Mesendoderm (in vitro differentiated cells): ENCODE measurements at regions not wholly inside any gene's neighbourhood (a gene's known extent, or its start where the extent isn't known, plus 50 kb on each side); places are given as distances from the start of the nearest gene placed in this dataset. TPM values are rescaled to one million over a fixed set of nuclear protein-coding genes. Genes with fewer than 3 reads are reported as not detected.
"Not testable (repeated sequence)": the region's sequence is repeated elsewhere in the genome, so short reads cannot be mapped to it uniquely, and the experiment has no call there.

Experiments used
- DNase-seq: peaks from one replicate; pipeline ENCODE4 v3.0.0; 2013
- H2AK5ac ChIP-seq: 2 replicates; pipeline ENCODE4 v1.6.1; 2013; ENCODE audit warnings: low read length, inconsistent platforms
- H2BK120ac ChIP-seq: 2 replicates; pipeline ENCODE4 v1.6.1; 2013; ENCODE audit warnings: low read depth, mild to moderate bottlenecking, low read length, moderate library complexity, mixed read lengths
- H2BK15ac ChIP-seq: replicated peaks from 2 replicates; pipeline ENCODE4 v1.6.1; 2013; ENCODE audit warnings: low read depth, mild to moderate bottlenecking, moderate library complexity
- H2BK5ac ChIP-seq: 2 replicates; pipeline ENCODE4 v1.6.1; 2013; ENCODE audit warnings: low read length, inconsistent platforms
- H3K18ac ChIP-seq: 2 replicates; pipeline ENCODE4 v1.6.1; 2013; ENCODE audit warnings: mild to moderate bottlenecking, low read length, mixed read lengths
- H3K23ac ChIP-seq: one replicate; pipeline ENCODE4 v1.6.1; 2013; ENCODE audit warnings: low read length
- H3K27ac ChIP-seq: 2 replicates; pipeline ENCODE4 v1.5.1; 2013; ENCODE audit warnings: low read depth, mild to moderate bottlenecking, inconsistent platforms, low read length, moderate library complexity
- H3K27me3 ChIP-seq: 2 replicates; pipeline ENCODE4 v1.6.1; 2013; ENCODE audit warnings: low read length, control low read depth, mild to moderate bottlenecking, inconsistent platforms; ENCODE audit not compliant: insufficient read depth, poor library complexity
- H3K36me3 ChIP-seq: 2 replicates; pipeline ENCODE4 v1.6.1; 2013; ENCODE audit warnings: low read length, inconsistent platforms; ENCODE audit not compliant: control insufficient read depth, insufficient read depth
- H3K4ac ChIP-seq: one replicate; pipeline ENCODE4 v1.6.1; 2013; ENCODE audit warnings: low read depth, mild to moderate bottlenecking, low read length, moderate library complexity
- H3K4me1 ChIP-seq: 2 replicates; pipeline ENCODE4 v1.6.1; 2013; ENCODE audit warnings: low read depth, low read length, inconsistent platforms; ENCODE audit not compliant: control insufficient read depth
- H3K4me2 ChIP-seq: 2 replicates; pipeline ENCODE4 v1.6.1; 2013; ENCODE audit warnings: low read length
- H3K4me3 ChIP-seq: 2 replicates; pipeline ENCODE4 v1.5.1; 2013; ENCODE audit warnings: mild to moderate bottlenecking, low read length
- H3K56ac ChIP-seq: one replicate; pipeline ENCODE4 v1.6.1; 2013; ENCODE audit warnings: low read length
- H3K79me1 ChIP-seq: 2 replicates; pipeline ENCODE4 v1.6.1; 2013; ENCODE audit warnings: low read length, inconsistent platforms
- H3K79me2 ChIP-seq: 2 replicates; pipeline ENCODE4 v1.6.1; 2013; ENCODE audit warnings: mild to moderate bottlenecking, low read length; ENCODE audit not compliant: control insufficient read depth, insufficient read depth
- H3K9ac ChIP-seq: 2 replicates; pipeline ENCODE4 v1.6.1; 2013; ENCODE audit warnings: low read length, inconsistent platforms
- H4K5ac ChIP-seq: one replicate; pipeline ENCODE4 v1.6.1; 2013; ENCODE audit warnings: low read length
- H4K8ac ChIP-seq: one replicate; pipeline ENCODE4 v1.6.1; 2013; ENCODE audit warnings: low read depth, mild to moderate bottlenecking, control low read depth, low read length, moderate library complexity
- WGBS: extraction: QIAGEN DNeasy Blood & Tissue Kit; methylation state at CpG from one replicate; pipeline ENCODE4 v1.1.7; 2013; ENCODE audit warnings: low lambda C conversion rate, missing lambda C conversion rate; ENCODE audit not compliant: insufficient coverage; ENCODE audit errors: extremely low coverage; 5-methylcytosine and 5-hydroxymethylcytosine counted together
- small RNA-seq: library from polyadenylated mRNA; stranded (forward); fragments of <200 nt; extraction: miRNeasy Mini kit (QIAGEN cat#:217004); gene quantifications from one replicate; pipeline ENCODE3, GENCODE V24; 2013; ENCODE audit not compliant: insufficient read depth

DNA sequence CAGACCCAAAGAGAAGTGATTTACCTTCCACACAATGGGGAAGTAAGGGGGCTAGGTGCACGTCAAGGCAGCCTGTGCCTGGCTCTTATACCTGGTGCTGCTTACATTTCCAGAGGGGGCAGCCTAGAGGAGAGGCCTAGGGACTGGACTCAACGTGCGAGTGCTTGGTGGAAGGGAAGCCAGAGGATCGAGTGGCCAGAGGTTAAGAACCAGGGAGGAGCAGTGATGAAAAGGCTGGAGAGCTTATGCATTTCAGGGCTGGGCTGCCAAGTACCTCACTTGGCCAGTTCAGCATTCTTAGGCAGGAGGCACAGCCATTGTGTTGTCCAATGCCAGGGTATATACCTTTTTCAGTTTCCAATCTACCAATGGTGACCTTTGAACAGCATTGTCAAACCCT is 77.4 kb downstream of the LAT start:
- H3K18ac ChIP-seq, H2BK5ac ChIP-seq, H3K79me2 ChIP-seq, H4K8ac ChIP-seq, H3K4me3 ChIP-seq, H2BK15ac ChIP-seq, H3K9ac ChIP-seq, H3K4me1 ChIP-seq, DNase-seq, H3K4me2 ChIP-seq, H2BK120ac ChIP-seq, H2AK5ac ChIP-seq, H3K79me1 ChIP-seq, H3K4ac ChIP-seq, H3K36me3 ChIP-seq, H3K27me3 ChIP-seq, H3K23ac ChIP-seq, H3K56ac ChIP-seq, H3K27ac ChIP-seq, H4K5ac ChIP-seq: not testable (repeated sequence)
- WGBS: no CpG with 5 or more reads among the region's 4 CpGs

DNA sequence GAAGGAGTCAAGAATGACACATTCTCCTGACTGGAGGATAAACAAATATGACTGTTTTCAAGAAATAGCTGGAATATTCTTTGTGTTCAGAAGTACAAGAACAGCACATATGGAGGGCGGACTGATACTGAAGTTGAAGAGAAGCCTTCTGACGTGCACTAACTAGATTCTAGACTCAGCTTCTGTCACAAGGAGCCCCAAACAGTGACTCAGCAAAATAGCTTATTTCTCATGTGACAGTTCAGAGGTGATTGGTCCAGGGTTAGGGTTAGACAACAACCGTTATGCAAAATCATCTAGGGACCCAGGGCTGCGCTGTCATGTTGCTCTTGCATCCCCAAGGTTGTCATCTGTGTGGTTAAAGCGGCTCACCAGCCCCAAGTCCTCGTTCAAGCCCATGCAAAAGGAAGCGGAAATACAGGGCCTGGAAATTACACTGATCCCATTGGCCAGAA is 76.6 kb downstream of the LAT start:
- H3K9ac ChIP-seq, H3K4me2 ChIP-seq, H4K8ac ChIP-seq, H3K79me1 ChIP-seq, H3K4me1 ChIP-seq, H3K27ac ChIP-seq, H3K4ac ChIP-seq, DNase-seq, H2AK5ac ChIP-seq, H3K27me3 ChIP-seq, H4K5ac ChIP-seq, H3K4me3 ChIP-seq, H3K79me2 ChIP-seq, H3K23ac ChIP-seq, H2BK15ac ChIP-seq, H2BK5ac ChIP-seq, H3K56ac ChIP-seq, H3K36me3 ChIP-seq, H2BK120ac ChIP-seq, H3K18ac ChIP-seq: not testable (repeated sequence)
- WGBS: no CpG with 5 or more reads among the region's 7 CpGs

DNA sequence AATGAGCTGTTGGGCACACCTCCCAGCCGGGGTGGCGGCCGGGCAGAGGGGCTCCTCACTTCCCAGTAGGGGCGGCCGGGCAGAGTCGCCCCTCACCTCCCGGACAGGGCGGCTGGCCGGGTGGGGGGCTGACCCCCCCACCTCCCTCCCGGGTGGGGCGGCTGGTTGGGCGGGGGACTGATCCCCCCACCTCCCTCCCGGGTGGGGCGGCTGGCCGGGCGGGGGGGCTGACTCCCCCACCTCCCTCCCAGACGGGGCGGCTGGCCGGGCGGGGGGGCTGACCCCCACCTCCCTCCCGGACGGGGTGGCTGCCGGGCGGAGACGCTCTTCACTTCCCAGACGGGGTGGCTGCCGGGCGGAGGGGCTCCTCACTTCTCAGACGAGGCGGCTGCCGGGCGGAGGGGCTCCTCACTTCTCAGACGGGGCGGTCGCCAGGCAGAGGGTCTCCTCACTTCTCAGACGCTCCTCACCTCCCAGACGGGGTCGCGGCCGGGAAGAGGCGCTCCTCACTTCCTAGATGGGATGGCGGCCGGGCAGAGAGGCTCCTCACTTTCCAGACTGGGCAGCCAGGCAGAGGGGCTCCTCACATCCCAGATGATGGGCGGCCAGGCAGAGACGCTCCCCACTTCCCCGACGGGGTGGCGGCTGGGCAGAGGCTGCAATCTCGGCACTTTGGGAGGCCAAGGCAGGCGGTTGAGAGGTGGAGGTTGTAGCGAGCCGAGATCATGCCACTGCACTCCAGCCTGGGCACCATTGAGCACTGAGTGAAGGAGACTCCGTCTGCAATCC is 75.4 kb downstream of the LAT start:
- H3K23ac ChIP-seq, H3K27ac ChIP-seq, H3K79me1 ChIP-seq, H3K27me3 ChIP-seq, H3K79me2 ChIP-seq, H3K9ac ChIP-seq, H3K18ac ChIP-seq, H2BK15ac ChIP-seq, H2BK120ac ChIP-seq, DNase-seq, H3K4me3 ChIP-seq, H3K36me3 ChIP-seq, H2AK5ac ChIP-seq, H3K4me2 ChIP-seq, H2BK5ac ChIP-seq, H3K56ac ChIP-seq, H4K8ac ChIP-seq, H3K4ac ChIP-seq, H3K4me1 ChIP-seq, H4K5ac ChIP-seq: not testable (repeated sequence)
- no CpG with 5 or more reads among the region's 53 CpGs for WGBS

DNA sequence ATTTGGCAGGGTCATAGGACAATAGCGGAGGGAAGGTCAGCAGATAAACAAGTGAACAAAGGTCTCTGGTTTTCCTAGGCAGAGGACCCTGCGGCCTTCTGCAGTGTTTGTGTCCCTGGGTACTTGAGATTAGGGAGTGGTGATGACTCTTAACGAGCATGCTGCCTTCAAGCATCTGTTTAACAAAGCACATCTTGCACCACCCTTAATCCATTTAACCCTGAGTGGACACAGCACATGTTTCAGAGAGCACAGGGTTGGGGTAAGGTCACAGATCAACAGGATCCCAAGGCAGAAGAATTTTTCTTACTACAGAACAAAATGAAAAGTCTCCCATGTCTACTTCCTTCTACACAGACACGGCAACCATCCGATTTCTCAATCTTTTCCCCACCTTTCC is 74.7 kb downstream of the LAT start:
- not testable (repeated sequence) for H2BK15ac ChIP-seq, H3K36me3 ChIP-seq, H3K79me1 ChIP-seq, H2BK5ac ChIP-seq, H3K4me2 ChIP-seq, H2BK120ac ChIP-seq, H4K8ac ChIP-seq, H3K27me3 ChIP-seq, H3K56ac ChIP-seq, H3K4me1 ChIP-seq, H3K18ac ChIP-seq, H3K79me2 ChIP-seq, H3K23ac ChIP-seq, H3K27ac ChIP-seq, H2AK5ac ChIP-seq, H3K9ac ChIP-seq, DNase-seq, H3K4ac ChIP-seq, H4K5ac ChIP-seq, H3K4me3 ChIP-seq
- no CpG with 5 or more reads among the region's 5 CpGs for WGBS

Small RNA genes in the stretch of these regions (small RNA-seq; reads per million reads assigned to genes)
- gene AC025279.1: not detected
- not detected for gene SNX29P2
